NCI-H1930 (cell line): ENCODE measurements at regions not wholly inside any gene's neighbourhood (a gene's known extent, or its start where the extent isn't known, plus 50 kb on each side); places are given as distances from the start of the nearest gene placed in this dataset.

Source experiments
- DNase-seq, 2 experiments: peaks; one replicate each; lab custom pipeline; 2025; lab: John Stamatoyannopoulos, UW

DNA sequence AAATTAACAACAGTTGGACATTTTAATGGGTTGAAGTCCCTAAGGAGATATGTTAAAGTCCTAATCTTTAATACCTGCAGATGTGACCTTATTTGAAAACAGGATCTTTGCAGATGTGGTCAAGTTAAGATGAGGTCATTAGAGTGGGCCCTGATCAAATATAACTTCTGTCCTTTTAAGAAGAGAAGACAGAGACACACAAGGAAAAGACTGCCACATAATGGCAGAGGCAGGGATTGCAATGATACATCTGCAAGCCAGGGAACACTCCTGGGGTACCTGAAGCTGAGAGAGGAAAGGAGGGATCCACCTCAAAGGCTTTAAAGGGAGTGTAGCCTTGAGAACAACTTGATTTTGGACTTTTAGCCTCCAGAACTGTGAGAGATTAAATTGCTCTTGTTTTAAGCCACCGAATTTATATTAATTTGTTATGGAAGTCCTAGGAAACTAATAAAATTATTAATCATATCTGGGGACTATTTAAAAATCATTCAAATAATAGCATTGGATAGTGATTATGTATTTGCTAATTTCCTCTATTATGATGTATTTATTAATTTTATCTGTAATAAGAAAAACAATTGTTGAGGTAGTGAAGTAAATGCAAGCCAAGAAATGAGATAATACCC lies 700.0 kb upstream of the PCDH15 start:
- peak in 1 of 2 experiments; percentile 2 for DNase-seq

DNA sequence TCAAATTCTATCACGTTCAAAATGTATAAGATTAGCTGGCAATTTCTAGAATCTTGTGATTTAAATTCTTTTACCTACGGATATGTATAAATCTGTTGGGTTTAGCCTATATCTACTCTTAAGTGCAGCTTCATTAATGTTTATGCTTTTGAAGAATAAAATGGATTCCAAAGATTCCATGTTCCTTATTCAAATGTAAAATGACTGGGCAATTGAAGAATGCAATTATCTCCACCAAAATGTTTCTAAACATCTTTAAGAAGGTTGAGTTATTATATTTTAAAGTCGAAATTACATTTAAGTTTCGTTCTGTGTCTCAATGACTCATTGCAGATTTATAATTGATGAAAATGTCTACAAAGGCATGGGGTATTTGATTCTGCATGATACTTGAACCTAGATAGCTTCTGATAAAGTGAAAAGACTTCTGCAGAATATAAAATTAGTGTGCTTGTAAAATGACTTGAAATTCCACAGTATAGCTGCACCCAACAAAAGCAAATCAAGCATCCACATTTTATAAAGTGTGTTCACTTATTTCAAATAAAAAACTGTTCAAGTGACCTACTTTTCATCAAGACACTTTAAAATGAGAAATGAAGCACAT lies 697.0 kb upstream of the PCDH15 start:
- no peak for DNase-seq

DNA sequence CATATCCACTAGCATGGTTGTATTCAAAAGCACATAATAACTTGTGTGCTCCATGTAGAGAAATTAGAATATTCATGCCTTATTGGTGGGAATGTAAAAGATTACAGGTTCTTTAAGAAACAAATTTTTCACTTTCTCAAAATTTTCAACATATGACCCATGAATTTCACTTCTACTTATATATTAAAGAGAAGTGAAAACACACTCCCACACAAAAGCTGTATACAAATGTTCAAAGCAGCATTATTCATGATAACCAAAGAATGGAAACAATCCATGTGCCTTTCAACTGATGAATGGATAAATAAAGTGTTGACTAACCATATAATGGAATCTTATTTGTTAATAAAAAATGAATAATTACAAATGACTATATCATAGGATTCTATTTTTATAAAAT lies 694.5 kb upstream of the PCDH15 start:
- DNase-seq = no peak

DNA sequence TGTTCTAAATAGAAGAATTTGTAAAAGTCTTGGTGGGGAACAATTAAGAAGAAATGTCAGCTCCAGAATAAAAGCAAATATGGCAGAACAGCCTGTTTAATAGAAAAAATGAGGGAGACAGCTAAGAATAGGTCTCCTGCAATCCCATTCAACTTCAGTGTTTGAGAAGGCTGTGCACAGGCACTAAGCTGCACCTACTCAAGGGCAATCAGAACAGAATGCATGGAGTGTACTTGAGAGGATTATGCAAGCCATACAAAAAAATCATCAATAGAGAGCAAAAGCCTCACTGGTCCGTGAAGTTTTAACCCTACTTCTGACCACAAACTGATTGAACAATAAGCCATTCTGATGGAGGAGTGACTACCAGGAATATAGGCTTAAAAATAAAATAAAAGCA lies 690.7 kb upstream of the PCDH15 start:
- no peak for DNase-seq

DNA sequence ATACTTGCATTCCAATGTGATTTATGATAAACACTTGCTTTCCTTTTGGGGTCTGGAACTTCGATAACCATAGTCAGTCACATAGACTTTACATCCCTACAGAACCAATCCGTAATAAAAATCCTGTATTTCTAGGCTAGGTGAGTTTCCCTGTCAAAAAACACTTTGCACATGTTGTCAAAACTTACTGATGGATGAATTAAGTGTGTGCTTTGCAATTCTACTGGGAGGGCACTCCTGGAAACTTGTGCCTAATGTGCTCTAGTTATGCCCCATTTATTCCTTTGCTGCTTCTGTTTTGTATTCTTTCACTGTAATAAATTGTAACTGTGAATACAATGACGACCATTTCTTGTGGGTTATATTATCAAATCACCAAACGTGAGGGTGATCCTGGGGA lies 684.8 kb upstream of the PCDH15 start:
- no peak for DNase-seq

DNA sequence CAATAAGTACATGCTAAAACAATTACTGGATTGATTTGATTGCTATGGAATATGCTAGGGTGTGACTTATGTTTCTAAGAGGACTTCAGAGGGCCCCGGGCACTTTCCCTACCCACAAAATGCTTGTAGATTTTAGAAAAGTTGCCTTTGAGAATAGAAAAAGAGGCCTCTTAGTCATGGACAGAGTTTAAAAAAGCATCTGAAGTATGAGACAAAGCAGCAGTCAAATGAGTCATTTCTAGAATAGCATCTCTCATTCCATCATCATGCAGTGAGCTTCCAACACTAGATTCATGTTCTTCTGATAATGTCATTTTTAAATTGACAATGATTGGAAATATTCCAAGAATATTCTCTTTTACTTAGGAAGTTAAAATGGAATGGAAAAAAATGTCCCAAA lies 675.1 kb upstream of the PCDH15 start:
- DNase-seq = no peak

DNA sequence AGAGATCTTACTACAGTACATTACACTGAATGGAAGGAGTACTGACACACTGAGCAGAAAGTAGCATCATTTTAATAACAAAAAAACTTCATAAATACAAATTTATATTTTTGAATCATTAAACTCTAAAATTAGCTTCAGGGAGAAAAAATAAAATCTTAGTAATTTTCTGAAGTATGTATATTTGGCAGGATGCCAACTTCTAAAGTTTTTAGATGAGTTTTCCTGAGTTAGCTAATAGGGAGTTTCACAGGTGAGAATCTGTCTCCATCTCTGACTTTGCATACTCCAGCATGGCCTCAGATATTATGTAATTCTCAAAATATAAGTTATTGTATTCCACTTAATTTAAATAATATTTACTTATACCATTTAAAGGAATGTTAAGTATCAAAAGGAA lies 673.2 kb upstream of the PCDH15 start:
- DNase-seq = no peak

DNA sequence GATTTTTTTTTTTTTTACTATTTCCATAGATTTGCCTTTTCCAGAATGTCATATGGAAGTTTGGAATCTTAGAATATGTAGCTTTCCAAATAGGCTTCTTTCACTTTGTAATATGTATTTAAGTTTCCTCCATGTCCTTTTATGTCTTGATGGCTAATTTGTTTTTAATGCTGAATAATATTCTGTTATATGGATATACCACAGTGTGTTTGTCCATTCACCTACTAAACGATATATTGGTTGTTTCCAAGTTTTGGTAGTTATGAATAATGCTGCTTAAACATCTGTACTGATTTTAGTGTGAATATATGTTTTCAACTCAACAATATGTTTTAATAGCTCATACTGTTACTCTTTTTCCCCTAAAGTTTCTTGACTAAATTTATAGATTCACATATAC lies 669.8 kb upstream of the PCDH15 start:
- DNase-seq = no peak

DNA sequence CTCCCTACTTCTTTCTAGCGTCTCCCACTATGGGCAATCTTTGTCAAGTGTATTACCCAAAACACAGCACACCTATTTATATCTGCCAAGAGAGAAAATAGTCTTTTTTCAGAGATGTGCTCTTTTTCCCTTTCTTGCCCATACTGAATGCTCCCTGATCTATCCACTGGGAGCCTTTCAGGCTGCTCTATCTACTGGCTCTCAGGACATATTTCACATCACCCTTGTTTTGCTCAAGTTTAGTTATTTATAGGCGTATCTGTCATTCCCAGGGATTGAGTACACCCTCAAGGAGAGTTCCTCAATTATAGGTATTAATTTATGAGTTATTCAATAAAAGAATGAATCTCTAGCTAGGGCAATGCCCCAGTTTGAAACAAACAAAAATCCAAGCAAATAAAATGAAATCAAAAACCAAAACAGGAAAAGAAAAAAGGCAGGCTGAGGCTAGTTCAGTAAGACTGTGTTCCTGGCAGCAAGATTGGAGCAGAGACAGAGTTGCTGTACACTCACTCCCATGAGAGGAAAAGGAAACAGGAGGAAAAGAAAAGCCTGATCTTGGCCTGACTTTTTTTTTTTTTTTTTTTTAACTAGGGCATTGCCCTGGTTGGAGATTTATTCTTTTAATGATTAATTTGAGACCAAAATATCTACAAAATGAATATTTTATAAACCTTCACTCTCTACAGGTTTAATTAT lies 665.9 kb upstream of the PCDH15 start:
- no peak for DNase-seq

DNA sequence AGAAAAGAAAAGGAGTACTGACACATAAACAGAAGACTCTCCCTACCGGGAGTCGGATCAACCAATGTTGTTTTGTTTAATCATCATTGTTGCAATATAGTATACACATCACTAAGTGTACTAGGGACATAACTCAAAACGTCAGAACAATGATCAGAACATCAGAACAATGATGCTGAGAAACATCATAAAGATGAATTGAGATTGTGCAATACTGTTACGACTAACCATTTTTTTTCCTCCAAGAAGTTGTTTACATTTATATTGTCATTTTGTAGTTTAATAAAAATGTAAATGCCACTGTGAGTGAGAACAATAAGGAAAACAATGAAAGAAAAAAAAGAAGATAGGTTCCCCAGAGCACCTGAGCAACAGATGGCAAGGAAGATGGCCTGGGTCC lies 663.1 kb upstream of the PCDH15 start:
- no peak for DNase-seq

DNA sequence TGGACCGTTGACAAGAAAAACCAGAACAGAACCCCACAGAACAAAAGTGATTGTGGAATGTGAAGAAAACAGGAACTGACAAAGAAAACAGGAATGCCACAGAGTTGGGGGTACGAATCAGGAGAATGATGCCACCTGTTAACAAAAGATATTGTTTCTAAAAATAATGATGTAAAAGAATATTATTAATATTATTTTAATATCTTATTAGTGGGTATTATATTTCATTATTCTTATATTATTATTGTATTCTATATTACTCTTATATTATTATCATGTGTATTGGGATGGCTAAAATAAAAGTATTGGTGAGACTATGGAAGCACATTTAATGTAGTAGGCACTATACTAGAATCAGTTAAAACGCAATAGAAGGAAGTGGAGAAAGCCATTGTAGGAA lies 659.0 kb upstream of the PCDH15 start:
- DNase-seq = no peak

DNA sequence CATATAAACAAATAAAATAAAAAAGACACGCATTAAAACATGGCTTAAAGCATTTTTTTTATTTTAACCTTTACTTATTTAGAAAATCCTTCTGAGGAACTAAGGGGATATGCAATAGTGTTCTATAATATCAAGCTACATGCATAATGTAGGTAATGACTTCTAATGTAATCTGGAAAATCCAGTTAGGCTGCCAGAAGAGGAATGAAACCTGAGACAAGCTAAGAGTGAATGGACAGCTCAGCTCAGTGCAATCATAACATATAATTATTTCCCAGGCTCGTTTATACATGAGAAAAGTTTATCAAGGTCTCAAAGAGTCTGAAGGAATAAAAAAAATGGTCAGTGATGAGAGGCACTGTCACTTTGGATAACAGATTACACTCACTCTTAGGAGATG lies 649.0 kb upstream of the PCDH15 start:
- no peak for DNase-seq

DNA sequence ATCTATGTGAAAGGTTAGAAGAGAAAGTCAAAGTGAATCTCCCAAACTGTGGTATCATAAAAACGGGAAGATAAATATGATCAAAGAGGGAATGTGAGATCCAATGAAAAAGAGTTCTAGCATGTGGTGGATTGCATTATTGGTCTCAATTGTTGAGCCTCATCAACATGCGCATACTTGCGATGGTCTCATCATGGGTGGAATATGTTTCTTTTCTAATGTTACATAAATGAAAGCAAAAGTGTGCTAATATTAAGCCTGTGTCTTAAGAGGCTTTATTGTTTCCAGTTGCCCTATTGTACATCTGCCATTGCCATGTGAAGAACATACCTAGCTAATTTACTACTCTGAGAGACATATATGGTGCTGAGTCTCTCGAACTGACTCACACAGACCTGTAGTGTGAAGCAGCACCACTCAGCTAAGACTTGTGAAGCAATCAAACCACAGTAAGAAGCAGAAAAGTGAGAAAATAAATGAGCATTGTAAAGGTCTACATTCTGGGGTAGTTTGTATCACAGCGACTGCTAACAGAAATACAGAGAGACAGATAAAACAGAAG lies 645.5 kb upstream of the PCDH15 start:
- DNase-seq = no peak

DNA sequence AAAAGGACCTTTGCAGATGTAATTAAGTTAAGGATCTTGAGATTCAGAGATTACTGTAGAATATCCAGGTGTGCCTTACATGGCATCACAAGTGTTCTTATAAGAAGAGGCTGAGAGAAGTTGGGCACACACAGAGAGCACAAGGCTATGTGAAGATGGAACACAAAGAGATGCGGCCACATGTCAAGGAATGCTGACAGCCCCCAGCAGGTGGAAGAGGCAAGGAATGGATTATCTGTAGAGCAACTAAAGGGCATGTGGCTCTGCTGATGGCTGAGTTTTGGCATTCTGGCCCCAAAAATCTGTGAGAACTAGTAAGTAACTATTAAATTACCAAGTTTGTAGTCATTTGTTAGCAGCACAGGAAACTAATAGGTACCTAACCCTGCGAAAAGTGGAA lies 640.7 kb upstream of the PCDH15 start:
- DNase-seq = no peak

DNA sequence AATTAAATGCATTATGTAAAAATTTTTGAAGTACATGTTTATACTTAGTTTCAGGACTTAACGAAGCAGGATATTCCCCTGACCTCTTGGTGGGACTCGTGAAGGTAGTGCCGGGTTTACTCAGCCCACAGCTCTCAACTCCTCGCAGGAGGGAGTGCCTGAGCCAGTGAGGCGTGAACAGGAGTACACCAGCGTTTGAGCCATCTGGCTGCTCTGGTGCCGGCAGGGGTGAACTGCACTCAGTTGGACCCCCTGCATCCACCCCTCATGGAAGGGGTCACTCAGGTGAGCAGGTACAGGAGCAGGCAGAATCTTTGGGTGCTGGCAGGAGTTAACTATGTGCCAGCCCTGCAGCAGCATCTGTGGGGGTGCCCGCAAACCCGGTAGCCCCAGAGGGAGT lies 625.1 kb upstream of the PCDH15 start:
- no peak for DNase-seq

DNA sequence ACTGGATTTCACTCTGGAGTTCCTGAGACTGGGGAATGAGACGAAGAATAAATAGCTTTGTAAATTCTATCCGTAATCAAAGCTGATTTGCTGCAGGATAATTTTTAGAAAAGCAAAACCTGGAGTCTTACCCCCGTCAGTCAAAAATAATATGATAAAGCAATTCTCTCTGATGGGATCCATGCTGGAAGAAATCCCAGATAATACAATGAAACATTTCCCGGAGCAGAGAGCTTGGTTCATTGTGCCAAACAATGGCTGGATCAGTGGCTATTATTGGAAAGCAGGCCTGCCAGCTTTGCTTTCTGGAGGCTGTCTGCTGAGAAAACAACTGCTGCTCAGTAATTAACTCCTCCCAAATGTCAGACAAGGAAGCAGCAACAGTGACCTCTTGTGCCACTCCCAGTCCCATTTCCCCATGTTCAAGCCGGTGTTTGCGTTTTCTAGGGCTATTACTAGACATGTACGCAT lies 609.4 kb upstream of the PCDH15 start:
- peak; percentile 27 to 30 for DNase-seq

DNA sequence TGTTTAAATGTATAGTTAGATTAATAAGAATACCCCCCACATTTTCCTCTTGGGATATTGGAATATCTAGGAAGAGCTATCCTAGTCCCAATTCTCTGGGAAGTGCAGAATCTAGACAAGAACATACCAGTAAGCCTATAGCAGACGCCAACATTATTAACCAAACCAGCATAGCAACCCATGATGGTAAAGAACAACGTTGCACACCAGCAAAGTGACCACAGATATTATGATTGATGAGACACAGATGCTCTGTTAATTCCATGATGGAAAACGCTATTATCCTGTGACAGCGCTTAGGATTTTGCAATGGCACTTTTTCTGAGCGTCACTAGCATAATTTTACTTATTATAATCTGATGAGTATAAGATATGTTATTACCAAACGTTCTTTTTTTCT lies 603.1 kb upstream of the PCDH15 start:
- DNase-seq = no peak

DNA sequence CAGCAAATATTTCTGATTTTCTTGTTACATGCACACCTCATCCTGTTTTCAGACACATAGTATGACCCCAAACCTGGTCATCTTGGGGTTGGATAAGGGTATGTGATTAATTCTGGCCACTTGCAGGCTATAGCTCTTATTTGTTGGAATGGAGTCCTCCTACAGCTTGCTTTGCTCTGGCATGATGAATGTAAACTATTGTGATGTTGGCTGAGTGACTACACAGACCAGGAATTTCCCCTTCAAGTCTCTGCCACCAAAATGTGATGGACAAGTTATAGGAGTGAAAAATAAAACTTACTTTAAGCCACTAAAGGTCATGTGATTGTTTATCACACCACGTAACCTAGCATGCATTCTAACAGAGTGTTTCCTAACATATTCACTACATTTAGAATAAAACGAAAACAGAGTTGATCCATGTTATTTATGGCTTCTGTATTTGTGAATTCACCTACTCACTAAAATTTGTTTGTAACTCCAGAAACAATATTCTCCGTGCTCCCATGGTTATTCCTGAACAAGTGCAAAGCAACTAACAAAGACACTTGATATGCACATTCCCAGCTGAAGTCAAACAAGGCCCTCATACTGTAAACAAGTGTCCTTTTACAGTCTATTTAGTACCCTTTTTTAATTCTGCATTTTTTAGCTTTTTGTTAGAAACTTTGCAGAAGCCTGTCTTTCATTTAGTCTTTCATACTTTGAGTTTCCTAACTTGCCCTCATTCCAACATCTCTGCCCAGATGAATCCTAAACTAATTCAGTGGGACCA lies 599.2 kb upstream of the PCDH15 start:
- DNase-seq = no peak

DNA sequence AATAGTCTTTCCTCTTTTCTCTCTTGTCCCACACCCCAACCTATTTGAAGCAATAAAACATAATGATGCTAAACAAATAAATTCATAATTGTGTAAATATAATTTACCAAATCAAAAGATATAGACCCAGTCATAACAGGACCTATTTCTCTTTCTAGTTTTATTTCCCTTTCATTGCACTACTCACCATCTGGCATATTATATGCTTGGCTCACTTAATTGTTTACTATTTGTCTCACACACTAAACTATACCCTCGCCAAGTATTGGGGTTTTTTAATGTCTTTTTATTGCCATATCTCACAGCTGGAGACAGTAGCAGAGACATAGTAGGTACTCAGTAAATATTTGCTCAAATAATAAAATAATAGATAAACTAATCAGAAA lies 597.5 kb upstream of the PCDH15 start:
- DNase-seq = peak; percentile 4 to 41

DNA sequence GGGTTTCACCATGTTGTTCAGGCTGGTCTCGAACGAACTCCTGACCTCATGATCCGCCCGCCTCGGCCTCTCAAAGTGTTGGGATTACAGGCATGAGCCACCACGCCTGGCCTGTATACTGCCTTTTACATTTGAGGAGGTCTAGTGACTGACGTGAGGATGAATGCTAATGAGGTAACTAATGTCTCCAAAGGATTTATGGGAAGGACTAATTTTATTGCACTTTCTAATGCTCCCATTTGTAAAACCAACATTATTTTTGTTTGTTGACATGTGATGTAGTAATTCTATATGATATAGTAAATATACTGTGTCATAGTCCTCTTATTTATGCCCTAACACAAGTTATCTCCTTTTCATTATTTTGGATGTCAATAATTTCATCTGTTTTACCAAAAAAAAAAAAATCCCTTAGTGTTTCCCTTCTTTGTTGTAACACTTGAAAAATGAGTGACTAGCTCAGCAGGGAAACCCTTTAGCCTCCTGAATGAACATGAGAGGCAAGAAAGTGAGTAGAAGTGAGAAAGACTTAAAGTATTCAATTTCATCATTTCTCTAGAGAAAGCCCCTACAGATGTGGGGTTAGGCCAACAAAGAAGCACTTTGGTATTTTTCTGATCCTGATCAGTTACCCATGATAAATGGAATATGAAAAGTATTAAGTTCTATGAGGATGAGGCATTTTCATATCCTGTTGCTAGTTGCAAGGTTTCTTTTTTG lies 596.9 kb upstream of the PCDH15 start:
- DNase-seq = no peak

DNA sequence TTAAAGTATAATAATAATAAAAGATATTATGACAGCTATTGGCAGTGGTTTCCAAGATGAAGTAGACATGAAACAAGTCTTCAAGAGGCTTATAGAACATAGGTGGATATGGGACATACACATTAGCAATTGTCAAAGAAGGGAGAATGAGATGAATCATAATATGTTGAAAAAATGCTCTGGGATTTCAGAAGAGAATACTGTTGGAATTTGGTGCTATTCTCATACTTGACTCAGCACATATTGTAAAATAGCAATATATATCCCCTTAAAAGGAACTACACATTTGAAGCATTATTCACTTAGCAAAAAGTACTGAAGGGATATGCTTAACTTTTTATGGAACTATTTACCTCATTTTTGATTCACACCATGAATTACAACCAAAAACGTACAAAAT lies 577.2 kb upstream of the PCDH15 start:
- DNase-seq = no peak

DNA sequence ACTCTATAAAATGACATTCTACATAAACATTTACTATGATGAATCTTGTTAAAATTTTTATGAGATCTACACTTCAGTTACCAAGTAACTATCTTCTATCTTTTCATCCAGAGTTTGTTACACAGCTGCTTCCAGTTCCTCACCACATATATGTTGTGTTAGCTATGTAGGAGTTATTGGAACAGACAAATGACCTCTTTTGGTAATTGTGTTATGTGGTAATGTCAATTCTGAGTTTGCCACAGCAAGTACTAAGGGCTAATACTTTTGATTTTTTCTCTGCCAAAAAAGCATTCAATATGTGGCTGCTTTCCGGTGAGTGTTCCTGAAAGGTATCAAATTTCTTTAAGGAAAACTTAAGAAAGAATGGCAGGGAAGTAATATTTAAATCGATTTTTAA lies 573.9 kb upstream of the PCDH15 start:
- no peak for DNase-seq
